Fibroblast of lung (primary cell): ENCODE measurements at regions not wholly inside any gene's neighbourhood (a gene's known extent, or its start where the extent isn't known, plus 50 kb on each side); places are given as distances from the start of the nearest gene placed in this dataset.

Experiments used
- EZH2 ChIP-seq: IDR thresholded peaks from 2 replicates; pipeline ENCODE4 v1.5.1; 2012; ENCODE audit warnings: low read length, control low read depth, mild to moderate bottlenecking; ENCODE audit errors: missing control alignments
- TF ChIP-seq, protein P1 (sequence below), 2 donors: IDR thresholded peaks in 1 of 2; conservative IDR thresholded peaks in 1 of 2; 1 replicate in 1 of 2; 2 replicates in 1 of 2; pipeline ENCODE4 v1.5.1; 2011 to 2012; ENCODE audit warnings: low read length in 2 of 2, control low read depth in 1 of 2, inconsistent platforms in 1 of 2, low read depth in 1 of 2, mild to moderate bottlenecking in 1 of 2

DNA sequence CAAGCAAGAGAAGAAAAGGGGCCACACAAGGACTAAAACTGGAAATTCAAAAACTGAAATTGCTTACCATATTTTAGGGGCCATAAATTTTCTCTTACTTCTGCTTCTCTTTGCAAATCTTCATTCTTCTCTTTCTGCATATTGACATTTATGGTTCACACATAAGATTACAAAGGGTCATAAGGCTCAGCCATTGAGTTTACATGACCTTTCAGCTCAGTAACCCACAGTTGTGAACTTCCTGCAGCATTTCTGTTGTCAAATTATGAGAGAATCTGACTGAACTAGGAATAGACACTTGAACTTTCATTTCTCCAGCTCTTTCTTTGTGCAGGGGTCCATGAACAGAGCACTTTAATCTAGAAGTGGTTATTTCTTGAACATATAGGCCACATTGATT lies 434.8 kb upstream of the CT83 start:
- TF ChIP-seq, protein P1, sequence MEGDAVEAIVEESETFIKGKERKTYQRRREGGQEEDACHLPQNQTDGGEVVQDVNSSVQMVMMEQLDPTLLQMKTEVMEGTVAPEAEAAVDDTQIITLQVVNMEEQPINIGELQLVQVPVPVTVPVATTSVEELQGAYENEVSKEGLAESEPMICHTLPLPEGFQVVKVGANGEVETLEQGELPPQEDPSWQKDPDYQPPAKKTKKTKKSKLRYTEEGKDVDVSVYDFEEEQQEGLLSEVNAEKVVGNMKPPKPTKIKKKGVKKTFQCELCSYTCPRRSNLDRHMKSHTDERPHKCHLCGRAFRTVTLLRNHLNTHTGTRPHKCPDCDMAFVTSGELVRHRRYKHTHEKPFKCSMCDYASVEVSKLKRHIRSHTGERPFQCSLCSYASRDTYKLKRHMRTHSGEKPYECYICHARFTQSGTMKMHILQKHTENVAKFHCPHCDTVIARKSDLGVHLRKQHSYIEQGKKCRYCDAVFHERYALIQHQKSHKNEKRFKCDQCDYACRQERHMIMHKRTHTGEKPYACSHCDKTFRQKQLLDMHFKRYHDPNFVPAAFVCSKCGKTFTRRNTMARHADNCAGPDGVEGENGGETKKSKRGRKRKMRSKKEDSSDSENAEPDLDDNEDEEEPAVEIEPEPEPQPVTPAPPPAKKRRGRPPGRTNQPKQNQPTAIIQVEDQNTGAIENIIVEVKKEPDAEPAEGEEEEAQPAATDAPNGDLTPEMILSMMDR (conservative IDR thresholded peaks at IDR 0.05 in 1 of 2, IDR thresholded peaks at IDR 0.05 in 1 of 2; ENCODE audit: low read depth in 1 of 2, low read length in 2 of 2), result no peak
- no peak for TF ChIP-seq EZH2
